GM20431 (cell line): ENCODE measurements at regions not wholly inside any gene's neighbourhood (a gene's known extent, or its start where the extent isn't known, plus 50 kb on each side); places are given as distances from the start of the nearest gene placed in this dataset.

Experiments
- in situ Hi-C: fragments of 300-500 bp; cut with MseI, MboI; formaldehyde crosslinking; loops from one replicate; pipeline ENCODE4 v1.15.0; 2020; ENCODE audit warnings: low sequenced_read_pairs; ENCODE audit not compliant: unreplicated experiment

GRCh38 chr5:74096325-74096724, 470.3 kb downstream of the ARHGEF28 start:
- in situ Hi-C loops = no loop called here

- in situ Hi-C loops = no loop called here
These were observed 469.9 kb downstream of the ARHGEF28 start for GRCh38 chr5:74095871-74096270.

GRCh38 chr5:74094782-74095108, 468.7 kb downstream of the ARHGEF28 start:
- in situ Hi-C loops = no loop called here

GRCh38 chr5:74094096-74094781, 468.2 kb downstream of the ARHGEF28 start:
- in situ Hi-C loops = no loop called here

GRCh38 chr5:74093561-74093960, 467.6 kb downstream of the ARHGEF28 start:
- in situ Hi-C loops = no loop called here

- in situ Hi-C loops = no loop called here
These were observed 466.8 kb downstream of the ARHGEF28 start for GRCh38 chr5:74092766-74093165.

- in situ Hi-C loops = no loop called here
These were observed 459.8 kb downstream of the ARHGEF28 start for GRCh38 chr5:74085782-74086181.

GRCh38 chr5:74085186-74085585, 459.2 kb downstream of the ARHGEF28 start:
- in situ Hi-C loops = no loop called here

- in situ Hi-C loops = no loop called here
These were observed 457.2 kb downstream of the ARHGEF28 start for GRCh38 chr5:74083096-74083791.

GRCh38 chr5:74082512-74083055, 456.6 kb downstream of the ARHGEF28 start:
- in situ Hi-C loops = no loop called here

GRCh38 chr5:74081126-74081525, 455.1 kb downstream of the ARHGEF28 start:
- in situ Hi-C loops = no loop called here

GRCh38 chr5:74079971-74080556, 454.1 kb downstream of the ARHGEF28 start:
- in situ Hi-C loops = no loop called here

- in situ Hi-C loops = no loop called here
These were observed 449.8 kb downstream of the ARHGEF28 start for GRCh38 chr5:74075501-74076484.

GRCh38 chr5:74074111-74074510, 448.1 kb downstream of the ARHGEF28 start:
- in situ Hi-C loops = no loop called here

- in situ Hi-C loops = no loop called here
These were observed 447.3 kb downstream of the ARHGEF28 start for GRCh38 chr5:74073257-74073656.

- in situ Hi-C loops = no loop called here
These were observed 446.6 kb downstream of the ARHGEF28 start for GRCh38 chr5:74072646-74073045.

GRCh38 chr5:74070766-74071165, 444.8 kb downstream of the ARHGEF28 start:
- in situ Hi-C loops = no loop called here

GRCh38 chr5:74069741-74070140, 443.7 kb downstream of the ARHGEF28 start:
- in situ Hi-C loops = no loop called here

- in situ Hi-C loops = no loop called here
These were observed 441.9 kb downstream of the ARHGEF28 start for GRCh38 chr5:74067748-74068541.
